ENCODE measurements at regions not wholly inside any gene's neighbourhood (a gene's known extent, or its start where the extent isn't known, plus 50 kb on each side); places are given as distances from the start of the nearest gene placed in this dataset.

- no peak overlapping the region for H3K4me3 ChIP-seq (ENCODE audit: low read depth, low read length)
- DNase-seq (ENCODE audit: low read depth, low spot score) = no peak
- no peak for TF ChIP-seq CTCF (IDR thresholded peaks at IDR 0.05; ENCODE audit: low read depth, low read length)
- in situ Hi-C loops (cut with HindIII; ENCODE audit: low sequenced_read_pairs) = no loop called here
Measured at GRCh38 chr4:3674479-3674851, 91.7 kb upstream of the ADRA2C start.

GRCh38 chr4:3673716-3674478, 92.3 kb upstream of the ADRA2C start:
- no peak for DNase-seq (ENCODE audit: low read depth, low spot score)
- in situ Hi-C loops (cut with HindIII; ENCODE audit: low sequenced_read_pairs) = no loop called here
- no peak for TF ChIP-seq CTCF (IDR thresholded peaks at IDR 0.05; ENCODE audit: low read depth, low read length)
- H3K4me3 ChIP-seq (ENCODE audit: low read depth, low read length) = no peak overlapping the region

GRCh38 chr4:3673176-3673575, 93.0 kb upstream of the ADRA2C start:
- no peak for TF ChIP-seq CTCF (IDR thresholded peaks at IDR 0.05; ENCODE audit: low read depth, low read length)
- DNase-seq (ENCODE audit: low read depth, low spot score) = no peak
- in situ Hi-C loops (cut with HindIII; ENCODE audit: low sequenced_read_pairs) = no loop called here
- no peak overlapping the region for H3K4me3 ChIP-seq (ENCODE audit: low read depth, low read length)

- DNase-seq (ENCODE audit: low read depth, low spot score) = no peak
- in situ Hi-C loops (cut with HindIII; ENCODE audit: low sequenced_read_pairs) = no loop called here
- no peak for TF ChIP-seq CTCF (IDR thresholded peaks at IDR 0.05; ENCODE audit: low read depth, low read length)
- no peak overlapping the region for H3K4me3 ChIP-seq (ENCODE audit: low read depth, low read length)
Measured at GRCh38 chr4:3672465-3672831, 93.7 kb upstream of the ADRA2C start.

- in situ Hi-C loops (cut with HindIII; ENCODE audit: low sequenced_read_pairs) = no loop called here
- TF ChIP-seq CTCF (IDR thresholded peaks at IDR 0.05; ENCODE audit: low read depth, low read length) = no peak
- no peak overlapping the region for H3K4me3 ChIP-seq (ENCODE audit: low read depth, low read length)
- DNase-seq (ENCODE audit: low read depth, low spot score) = no peak
Measured at GRCh38 chr4:3671571-3672464, 94.4 kb upstream of the ADRA2C start.

GRCh38 chr4:3670521-3671519, 95.4 kb upstream of the ADRA2C start:
- in situ Hi-C loops (cut with HindIII; ENCODE audit: low sequenced_read_pairs) = no loop called here
- no peak for TF ChIP-seq CTCF (IDR thresholded peaks at IDR 0.05; ENCODE audit: low read depth, low read length)
- H3K4me3 ChIP-seq (ENCODE audit: low read depth, low read length) = no peak overlapping the region
- DNase-seq (ENCODE audit: low read depth, low spot score) = no peak

Measured in astrocyte of the spinal cord (primary cell).